Esophagus muscularis mucosa (tissue), 4 donors: ENCODE measurements at regions not wholly inside any gene's neighbourhood (a gene's known extent, or its start where the extent isn't known, plus 50 kb on each side); places are given as distances from the start of the nearest gene placed in this dataset.

Source experiments
- CTCF ChIP-seq, 3 experiments: fragments of 200-600 bp in 2 of 3; fragments of 450-650 bp in 1 of 3; sonication (generic) in 2 of 3; IDR thresholded peaks; one replicate each; pipeline ENCODE4 v1.5.1; 2017 to 2019; ENCODE audit warnings: antibody characterized with exemption in 3 of 3, mild to moderate bottlenecking in 2 of 3, moderate library complexity in 1 of 3
- EP300 ChIP-seq: sonication (generic); formaldehyde crosslinking; IDR thresholded peaks from one replicate; pipeline ENCODE4 v1.6.1; 2017; ENCODE audit warnings: antibody characterized with exemption
- POLR2A ChIP-seq: fragments of 450-650 bp; IDR thresholded peaks from one replicate; pipeline ENCODE4 v1.6.1; 2017; ENCODE audit warnings: antibody characterized with exemption, moderate library complexity, mild to moderate bottlenecking, low read depth
- POLR2AphosphoS5 ChIP-seq, 2 donors: sonication (generic); formaldehyde crosslinking; IDR thresholded peaks; one replicate each; pipeline ENCODE4 v1.6.1; 2017; ENCODE audit warnings: antibody characterized with exemption in 2 of 2

- no peak for TF ChIP-seq POLR2A
- TF ChIP-seq CTCF (IDR thresholded peaks at IDR 0.05), result no peak
- TF ChIP-seq POLR2AphosphoS5 (IDR thresholded peaks at IDR 0.05), result no peak
- no peak for TF ChIP-seq EP300
Observed at GRCh38 chrX:18065956-18066355, 154.7 kb downstream of the BEND2 start.
